ENCODE measurements at regions not wholly inside any gene's neighbourhood (a gene's known extent, or its start where the extent isn't known, plus 50 kb on each side); places are given as distances from the start of the nearest gene placed in this dataset.

- no peak for TF ChIP-seq CTCF (IDR thresholded peaks at IDR 0.05)
- no peak for TF ChIP-seq POLR2AphosphoS5 (IDR thresholded peaks at IDR 0.05; ENCODE audit: low read depth, low read length)
- no peak for TF ChIP-seq REST (IDR thresholded peaks at IDR 0.05; ENCODE audit: insufficient read depth in 1 of 2, low read depth in 2 of 2, low read length in 1 of 2)
- TF ChIP-seq SIN3A (IDR thresholded peaks at IDR 0.05; ENCODE audit: borderline replicate concordance, insufficient read depth, low read depth, low read length) = no peak
- no peak for TF ChIP-seq TCF7L2 (IDR thresholded peaks at IDR 0.05; ENCODE audit: low read depth, low read length)
Observed at GRCh38 chr6:119497988-119498727, 148.6 kb upstream of the MAN1A1 start.
